ENCODE measurements at regions not wholly inside any gene's neighbourhood (a gene's known extent, or its start where the extent isn't known, plus 50 kb on each side); places are given as distances from the start of the nearest gene placed in this dataset.

GRCh38 chr13:23059173-23059572 lies 121.6 kb upstream of the SGCG start:
- Histone ChIP-seq H3K27me3 (ENCODE audit: control insufficient read depth, extremely low read depth, insufficient read depth, low read length) (no peaks in the 10 kb centered on the region), H3K4me2 (ENCODE audit: control insufficient read depth, extremely low read depth, insufficient read depth, low read depth, low read length) (no peak overlapping the region), H3K36me3 (ENCODE audit: control insufficient read depth in 2 of 2, extremely low read depth in 1 of 2, insufficient read depth in 2 of 2, low read length in 2 of 2) (no peaks in the 10 kb centered on the region), H4K20me1 (ENCODE audit: control insufficient read depth, extremely low read depth, insufficient read depth, low read length) (no peaks in the 10 kb centered on the region), H3K9me1 (ENCODE audit: control insufficient read depth, extremely low read depth, insufficient read depth, low read length) (no peaks in the 10 kb centered on the region), H3K79me2 (ENCODE audit: control insufficient read depth, insufficient read depth, low read length) (no peaks in the 10 kb centered on the region), H3K4me1 (ENCODE audit: control insufficient read depth, extremely low read depth, insufficient read depth, low read length) (no peaks in the 10 kb centered on the region), H3K4me3 (ENCODE audit: control insufficient read depth in 2 of 3, extremely low read depth in 1 of 3, insufficient read depth in 2 of 3, low read depth in 1 of 3, low read length in 3 of 3) (no peak overlapping the region), H3K9ac (ENCODE audit: control insufficient read depth, extremely low read depth, insufficient read depth, low read length) (no peak overlapping the region), H3K9me3 (ENCODE audit: control insufficient read depth, low read depth, low read length) (no peaks in the 10 kb centered on the region), H3K27ac (ENCODE audit: control insufficient read depth, insufficient read depth, low read length) (no peak overlapping the region), H2AFZ (ENCODE audit: control insufficient read depth, low read length) (no peak overlapping the region)
- TF ChIP-seq, protein P1, sequence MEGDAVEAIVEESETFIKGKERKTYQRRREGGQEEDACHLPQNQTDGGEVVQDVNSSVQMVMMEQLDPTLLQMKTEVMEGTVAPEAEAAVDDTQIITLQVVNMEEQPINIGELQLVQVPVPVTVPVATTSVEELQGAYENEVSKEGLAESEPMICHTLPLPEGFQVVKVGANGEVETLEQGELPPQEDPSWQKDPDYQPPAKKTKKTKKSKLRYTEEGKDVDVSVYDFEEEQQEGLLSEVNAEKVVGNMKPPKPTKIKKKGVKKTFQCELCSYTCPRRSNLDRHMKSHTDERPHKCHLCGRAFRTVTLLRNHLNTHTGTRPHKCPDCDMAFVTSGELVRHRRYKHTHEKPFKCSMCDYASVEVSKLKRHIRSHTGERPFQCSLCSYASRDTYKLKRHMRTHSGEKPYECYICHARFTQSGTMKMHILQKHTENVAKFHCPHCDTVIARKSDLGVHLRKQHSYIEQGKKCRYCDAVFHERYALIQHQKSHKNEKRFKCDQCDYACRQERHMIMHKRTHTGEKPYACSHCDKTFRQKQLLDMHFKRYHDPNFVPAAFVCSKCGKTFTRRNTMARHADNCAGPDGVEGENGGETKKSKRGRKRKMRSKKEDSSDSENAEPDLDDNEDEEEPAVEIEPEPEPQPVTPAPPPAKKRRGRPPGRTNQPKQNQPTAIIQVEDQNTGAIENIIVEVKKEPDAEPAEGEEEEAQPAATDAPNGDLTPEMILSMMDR (optimal IDR thresholded peaks at IDR 0.05 in 1 of 3, IDR thresholded peaks at IDR 0.05 in 1 of 3, conservative IDR thresholded peaks at IDR 0.05 in 1 of 3; ENCODE audit: extremely low read depth in 1 of 3, insufficient read depth in 2 of 3, low read length in 3 of 3), result no peak
- no peak for TF ChIP-seq EZH2 (IDR thresholded peaks at IDR 0.05; ENCODE audit: low read length)
- dilution Hi-C loops (cut with MboI; ENCODE audit: extremely low pct_ligation_motif_present, low sequenced_read_pairs), result no loop called here
- DNase-seq (ENCODE audit: low read depth, low spot score), result no peak
- no peak for FAIRE-seq

GRCh38 chr13:23060959-23061358 lies 119.8 kb upstream of the SGCG start:
- no peaks in the 10 kb centered on the region for H4K20me1 ChIP-seq (ENCODE audit: control insufficient read depth, extremely low read depth, insufficient read depth, low read length)
- no peaks in the 10 kb centered on the region for H3K79me2 ChIP-seq (ENCODE audit: control insufficient read depth, insufficient read depth, low read length)
- H3K4me2 ChIP-seq (ENCODE audit: control insufficient read depth, extremely low read depth, insufficient read depth, low read depth, low read length), result no peak overlapping the region
- no peaks in the 10 kb centered on the region for H3K9me3 ChIP-seq (ENCODE audit: control insufficient read depth, low read depth, low read length)
- no peak for TF ChIP-seq EZH2 (IDR thresholded peaks at IDR 0.05; ENCODE audit: low read length)
- TF ChIP-seq, protein P1 (optimal IDR thresholded peaks at IDR 0.05 in 1 of 3, IDR thresholded peaks at IDR 0.05 in 1 of 3, conservative IDR thresholded peaks at IDR 0.05 in 1 of 3; ENCODE audit: extremely low read depth in 1 of 3, insufficient read depth in 2 of 3, low read length in 3 of 3), result no peak
- H2AFZ ChIP-seq (ENCODE audit: control insufficient read depth, low read length), result no peak overlapping the region
- no peaks in the 10 kb centered on the region for H3K9me1 ChIP-seq (ENCODE audit: control insufficient read depth, extremely low read depth, insufficient read depth, low read length)
- no peaks in the 10 kb centered on the region for H3K4me1 ChIP-seq (ENCODE audit: control insufficient read depth, extremely low read depth, insufficient read depth, low read length)
- no peaks in the 10 kb centered on the region for H3K27me3 ChIP-seq (ENCODE audit: control insufficient read depth, extremely low read depth, insufficient read depth, low read length)
- no peak overlapping the region for H3K9ac ChIP-seq (ENCODE audit: control insufficient read depth, extremely low read depth, insufficient read depth, low read length)
- FAIRE-seq, result no peak
- no peaks in the 10 kb centered on the region for H3K36me3 ChIP-seq (ENCODE audit: control insufficient read depth in 2 of 2, extremely low read depth in 1 of 2, insufficient read depth in 2 of 2, low read length in 2 of 2)
- H3K4me3 ChIP-seq (ENCODE audit: control insufficient read depth in 2 of 3, extremely low read depth in 1 of 3, insufficient read depth in 2 of 3, low read depth in 1 of 3, low read length in 3 of 3), result no peak overlapping the region
- dilution Hi-C loops (cut with MboI; ENCODE audit: extremely low pct_ligation_motif_present, low sequenced_read_pairs), result no loop called here
- H3K27ac ChIP-seq (ENCODE audit: control insufficient read depth, insufficient read depth, low read length), result no peak overlapping the region
- DNase-seq (ENCODE audit: low read depth, low spot score), result no peak

Data from keratinocyte (primary cell).